Chondrocyte (in vitro differentiated cells): ENCODE measurements at regions not wholly inside any gene's neighbourhood (a gene's known extent, or its start where the extent isn't known, plus 50 kb on each side); places are given as distances from the start of the nearest gene placed in this dataset.

ENCODE experiments used
- DNase-seq: peaks from one replicate; pipeline ENCODE4 v3.0.0; 2021; ENCODE audit warnings: mixed read lengths, low spot score
- H3K27ac Mint-ChIP-seq: one replicate; pipeline ENCODE4 v1.8.0; 2021; ENCODE audit warnings: mild to moderate bottlenecking, moderate library complexity, mixed read lengths; ENCODE audit not compliant: unreplicated experiment
- H3K27me3 Mint-ChIP-seq: 2 replicates; pipeline ENCODE4 v1.8.0; 2021; ENCODE audit warnings: low read depth, mixed read lengths
- H3K36me3 Mint-ChIP-seq: 2 replicates; pipeline ENCODE4 v1.8.0; 2021; ENCODE audit warnings: low read depth, mixed read lengths
- H3K4me1 Mint-ChIP-seq: 2 replicates; pipeline ENCODE4 v1.8.0; 2021; ENCODE audit warnings: low read depth, mild to moderate bottlenecking, mixed read lengths
- H3K4me3 Mint-ChIP-seq: one replicate; pipeline ENCODE4 v1.8.0; 2021; ENCODE audit warnings: mild to moderate bottlenecking, moderate library complexity, mixed read lengths; ENCODE audit not compliant: unreplicated experiment
- H3K9me3 Mint-ChIP-seq: 2 replicates; pipeline ENCODE4 v1.8.0; 2021; ENCODE audit warnings: low read depth, mixed read lengths
- CTCF ChIP-seq: fragments of 200-600 bp; sonication (generic); IDR thresholded peaks from 2 replicates; pipeline ENCODE4 v1.5.0; 2021; ENCODE audit warnings: antibody characterized with exemption, mild to moderate bottlenecking, moderate library complexity

DNA sequence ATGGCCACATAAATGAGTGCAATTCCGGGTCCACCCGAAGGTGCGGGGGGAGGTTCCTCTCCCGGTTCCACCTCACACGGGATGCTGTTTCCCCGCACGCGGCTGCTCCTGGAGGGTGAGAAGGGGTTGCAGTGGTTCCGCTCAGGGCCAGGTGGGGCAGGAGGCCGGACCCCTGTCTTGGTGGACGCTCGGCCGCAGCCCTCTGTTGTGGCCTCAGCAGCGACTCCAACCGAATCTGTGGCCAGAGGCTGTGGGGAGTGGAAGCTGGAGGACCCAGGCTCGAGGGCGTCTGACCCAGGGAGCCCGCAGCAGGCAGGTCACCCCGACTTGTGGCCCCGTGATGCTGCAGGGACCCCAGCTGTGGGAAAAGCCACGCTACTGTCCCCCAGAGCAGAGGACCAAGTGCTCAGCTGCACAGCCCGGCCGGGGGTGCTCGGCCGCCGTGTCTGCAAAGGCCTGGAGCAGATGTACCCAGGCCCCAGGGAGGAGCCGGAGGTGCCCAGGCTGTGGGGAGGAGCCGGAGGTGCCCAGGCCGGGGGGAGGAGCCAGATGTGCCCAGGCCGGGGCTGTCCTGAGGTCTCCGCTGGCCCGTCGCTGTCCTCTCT is 83.9 kb downstream of the RTP5 start:
- DNase-seq: no peak
- peaks cover 3% of the 10 kb centered on the region for H3K36me3 Mint-ChIP-seq

GRCh38 chr2:241956521-241957110 is 87.1 kb downstream of the RTP5 start:
- no peak for DNase-seq
- Mint-ChIP-seq H3K27me3 (peaks cover 34% of the 10 kb centered on the region), H3K4me3 (no peak overlapping the region)

More for the DNA sequence above, 83.9 kb downstream of the RTP5 start:
- TF ChIP-seq CTCF: no peak
- H3K9me3 Mint-ChIP-seq: no peaks in the 10 kb centered on the region
- peaks cover 33% of the 10 kb centered on the region for H3K27me3 Mint-ChIP-seq
- H3K4me3 Mint-ChIP-seq: no peak overlapping the region
- no peak overlapping the region for H3K27ac Mint-ChIP-seq
- H3K4me1 Mint-ChIP-seq: no peaks in the 10 kb centered on the region

GRCh38 chr2:241957276-241957675 is 87.7 kb downstream of the RTP5 start:
- Mint-ChIP-seq H3K4me1 (no peaks in the 10 kb centered on the region), H3K27ac (no peak overlapping the region), H3K4me3 (no peak overlapping the region), H3K36me3 (peaks cover 5% of the 10 kb centered on the region), H3K27me3 (peaks cover 38% of the 10 kb centered on the region), H3K9me3 (no peaks in the 10 kb centered on the region)
- DNase-seq: no peak
- TF ChIP-seq CTCF: no peak

More at GRCh38 chr2:241956521-241957110, 87.1 kb downstream of the RTP5 start:
- Mint-ChIP-seq H3K9me3 (no peaks in the 10 kb centered on the region), H3K4me1 (no peaks in the 10 kb centered on the region), H3K36me3 (peaks cover 5% of the 10 kb centered on the region), H3K27ac (no peak overlapping the region)
- no peak for TF ChIP-seq CTCF

DNA sequence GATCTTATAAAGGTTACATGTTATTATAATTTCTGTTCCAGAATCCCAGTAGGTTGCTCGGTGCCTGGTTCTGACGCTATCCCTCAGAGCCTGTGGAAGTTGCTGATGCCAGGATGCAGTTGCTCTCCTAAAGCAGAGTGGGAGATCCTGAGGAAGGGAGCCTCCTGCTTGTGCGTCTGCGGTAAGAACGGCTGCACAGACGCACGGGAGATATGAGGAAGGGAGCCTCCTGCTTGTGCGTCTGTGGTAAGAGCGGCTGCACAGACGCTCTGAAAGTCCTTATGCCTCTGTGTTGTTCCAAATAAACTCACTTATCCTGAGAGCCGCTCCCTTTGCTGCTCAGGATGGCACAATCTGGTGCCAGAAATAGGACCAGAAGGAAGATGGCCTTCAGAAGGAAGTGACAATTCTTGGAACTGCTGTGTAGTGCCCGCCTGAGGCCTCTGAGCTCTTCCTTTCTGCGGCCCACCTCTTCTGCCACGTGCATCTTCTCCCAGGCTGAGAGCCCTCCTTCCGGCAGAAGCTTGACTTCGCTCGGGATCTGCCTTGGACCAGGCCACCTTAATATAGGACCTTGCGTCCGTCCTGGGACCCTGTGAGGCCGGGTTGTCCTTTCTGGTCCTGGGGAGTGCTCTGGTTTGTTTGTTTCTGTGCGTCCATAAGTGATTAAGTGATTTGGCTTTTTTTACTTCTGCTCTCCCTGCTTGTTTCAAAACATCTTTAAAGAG is 89.5 kb downstream of the RTP5 start:
- no peak for DNase-seq

More for the DNA sequence above, 89.5 kb downstream of the RTP5 start:
- peaks cover 40% of the 10 kb centered on the region for H3K27me3 Mint-ChIP-seq
- no peak for TF ChIP-seq CTCF
- peaks cover 6% of the 10 kb centered on the region for H3K36me3 Mint-ChIP-seq
- H3K9me3 Mint-ChIP-seq: no peaks in the 10 kb centered on the region
- H3K4me1 Mint-ChIP-seq: no peaks in the 10 kb centered on the region
- H3K4me3 Mint-ChIP-seq: no peak overlapping the region
- no peak overlapping the region for H3K27ac Mint-ChIP-seq
